LNCAP (cell line): ENCODE measurements at regions not wholly inside any gene's neighbourhood (a gene's known extent, or its start where the extent isn't known, plus 50 kb on each side); places are given as distances from the start of the nearest gene placed in this dataset.

Source experiments
- CTCF ChIP-seq: fragments of 450-650 bp; IDR thresholded peaks from 2 replicates; pipeline ENCODE4 v1.5.1; 2017; ENCODE audit warnings: mild to moderate bottlenecking

DNA sequence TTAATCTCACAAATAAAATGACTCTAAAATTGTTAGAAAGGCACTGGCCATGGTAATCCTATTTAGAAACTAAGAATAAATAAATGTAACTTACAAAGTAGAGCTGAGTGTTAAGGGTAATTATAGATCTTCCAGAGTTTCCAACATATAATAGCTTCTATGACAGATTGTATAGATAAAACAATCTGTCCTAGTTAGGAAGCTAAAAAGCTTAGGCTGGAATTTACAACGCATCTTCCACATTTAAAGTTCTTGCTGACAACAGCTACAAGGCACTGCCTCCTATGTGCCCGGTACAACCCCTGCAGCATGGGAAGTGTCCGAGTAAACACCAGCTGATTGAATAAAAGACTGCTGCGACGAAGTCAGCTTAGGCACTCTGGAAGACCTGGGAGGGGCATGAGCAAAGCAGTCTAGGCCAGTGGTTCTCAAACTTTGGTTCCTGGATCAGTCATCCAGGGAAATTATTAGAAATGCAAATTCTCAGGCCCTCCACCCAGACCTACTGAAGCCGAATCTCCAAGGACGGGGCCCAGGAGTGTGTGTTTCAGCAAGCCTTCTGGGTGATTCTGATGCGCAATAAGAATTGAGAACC lies 635.6 kb upstream of the TBX3 start:
- TF ChIP-seq CTCF = no peak

DNA sequence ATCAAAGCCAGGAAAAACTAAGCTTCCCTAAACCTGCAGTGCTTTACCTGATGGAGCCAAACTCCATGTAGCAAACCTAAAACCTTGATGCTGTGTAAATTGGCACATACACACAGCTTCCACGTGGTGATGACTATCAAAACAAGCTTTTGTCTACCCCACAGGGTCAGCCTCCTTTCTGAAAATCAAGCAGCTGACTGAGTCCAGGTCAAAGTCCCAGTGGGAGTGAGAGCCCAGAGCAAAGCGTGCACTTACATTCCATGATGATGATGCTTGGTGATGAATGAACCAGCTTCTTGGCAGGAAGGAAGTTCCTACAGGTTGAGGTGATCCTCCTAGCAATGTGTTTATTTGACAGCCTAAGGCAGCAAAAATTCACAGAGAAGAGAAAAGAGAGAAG lies 630.0 kb upstream of the TBX3 start:
- no peak for TF ChIP-seq CTCF

GRCh38 chr12:115312901-115313300 lies 628.9 kb upstream of the TBX3 start:
- TF ChIP-seq CTCF = no peak

GRCh38 chr12:115311875-115312274 lies 627.9 kb upstream of the TBX3 start:
- TF ChIP-seq CTCF = no peak

GRCh38 chr12:115308918-115309317 lies 624.9 kb upstream of the TBX3 start:
- TF ChIP-seq CTCF = no peak

DNA sequence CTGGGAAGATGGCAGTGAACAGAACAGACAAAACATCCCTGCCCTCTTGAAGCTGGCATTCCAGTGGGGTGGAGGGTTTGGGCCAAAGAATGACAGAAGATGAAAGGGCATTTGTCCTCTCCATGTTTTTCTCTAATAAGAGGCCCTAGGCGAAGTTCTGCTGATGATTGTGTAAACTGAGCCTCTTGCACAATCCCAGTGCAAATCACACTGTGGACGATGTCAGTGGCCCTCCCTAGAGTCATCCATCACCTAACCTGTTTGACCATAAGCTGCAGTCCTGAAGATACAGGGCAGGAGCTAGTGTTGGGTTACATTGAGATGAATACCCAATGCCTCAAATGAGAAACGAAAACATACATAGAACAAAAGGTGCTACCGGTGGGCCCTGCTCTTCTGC lies 622.4 kb upstream of the TBX3 start:
- TF ChIP-seq CTCF = no peak

GRCh38 chr12:115305867-115306266 lies 621.9 kb upstream of the TBX3 start:
- TF ChIP-seq CTCF = no peak

- no peak for TF ChIP-seq CTCF
Measured at GRCh38 chr12:115305275-115305674, 621.3 kb upstream of the TBX3 start.
